H1 (cell line): ENCODE measurements at regions not wholly inside any gene's neighbourhood (a gene's known extent, or its start where the extent isn't known, plus 50 kb on each side); places are given as distances from the start of the nearest gene placed in this dataset.

Source experiments
- CTCF ChIA-PET: fragments of 300-600 bp; sonication (Branson Sonifier 250); formaldehyde crosslinking; loops from one replicate; lab custom pipeline; 2021; ENCODE audit not compliant: partially characterized antibody; lab: Charles Lee
- POLR2A ChIA-PET: fragments of 300-600 bp; sonication (Branson Sonifier 250); formaldehyde crosslinking; loops from one replicate; lab custom pipeline; 2021; ENCODE audit warnings: inconsistent platforms; ENCODE audit not compliant: partially characterized antibody; lab: Charles Lee
- DNase-seq, 2 experiments: peaks; one replicate each; pipeline versions ENCODE4 v3.0.0 to v3.0.0-alpha.2; 2010 to 2022; ENCODE audit warnings: low spot score in 2 of 2, low read depth in 1 of 2, mixed read lengths in 1 of 2
- FAIRE-seq: peaks from 2 replicates; lab custom pipeline; 2011; peaks lifted over from hg19 to GRCh38; lab: Jason Lieb, UNC
- H2AFZ ChIP-seq: 2 replicates; pipeline ENCODE4 v1.8.1; 2012; ENCODE audit warnings: low read length, inconsistent platforms
- H2AK5ac ChIP-seq: 2 replicates; pipeline ENCODE4 v1.6.1; 2013; ENCODE audit warnings: low read depth, low read length
- H2BK120ac ChIP-seq: replicated peaks from 2 replicates; pipeline ENCODE3; 2013; ENCODE audit warnings: low read depth, low read length, inconsistent platforms
- H2BK12ac ChIP-seq: 2 replicates; pipeline ENCODE4 v1.6.1; 2013; ENCODE audit warnings: low read depth, low read length
- H2BK15ac ChIP-seq: 2 replicates; pipeline ENCODE4 v1.6.1; 2013; ENCODE audit warnings: low read length
- H2BK20ac ChIP-seq: 2 replicates; pipeline ENCODE4 v1.6.1; 2013; ENCODE audit warnings: low read length
- H2BK5ac ChIP-seq: 2 replicates; pipeline ENCODE4 v1.6.1; 2013; ENCODE audit warnings: low read depth, low read length
- H3K14ac ChIP-seq: 2 replicates; pipeline ENCODE4 v1.6.1; 2013; ENCODE audit warnings: inconsistent platforms; ENCODE audit not compliant: insufficient read length
- H3K18ac ChIP-seq: 2 replicates; pipeline ENCODE4 v1.6.1; 2013; ENCODE audit warnings: low read length; ENCODE audit errors: extremely low read depth
- H3K23ac ChIP-seq: 2 replicates; pipeline ENCODE4 v1.6.1; 2013; ENCODE audit warnings: inconsistent platforms; ENCODE audit not compliant: insufficient read length
- H3K23me2 ChIP-seq: 2 replicates; pipeline ENCODE4 v1.6.1; 2013; ENCODE audit warnings: low read depth, low read length
- H3K27ac ChIP-seq: 2 replicates; pipeline ENCODE4 v1.6.1; 2011; ENCODE audit warnings: low read depth, low read length, inconsistent platforms
- H3K27me3 ChIP-seq, 4 experiments: replicated peaks in 1 of 4; 1 replicate in 1 of 4; 2 replicates in 3 of 4; pipeline versions ENCODE4 v1.6.1 to v1.8.1; 2011 to 2013; ENCODE audit warnings: low read length in 3 of 4, mild to moderate bottlenecking in 3 of 4, inconsistent platforms in 2 of 4, mixed read lengths in 2 of 4, moderate library complexity in 1 of 4; ENCODE audit not compliant: control insufficient read depth in 3 of 4, insufficient read depth in 3 of 4; ENCODE audit errors: extremely low read depth in 1 of 4
- H3K36me3 ChIP-seq, 4 experiments: 2 replicates each; pipeline versions ENCODE4 v1.6.1 to v1.8.1; 2011 to 2013; ENCODE audit warnings: mild to moderate bottlenecking in 4 of 4, low read length in 3 of 4, moderate library complexity in 2 of 4, control low read depth in 1 of 4, inconsistent platforms in 1 of 4; ENCODE audit not compliant: insufficient read depth in 4 of 4, control insufficient read depth in 2 of 4
- H3K4ac ChIP-seq: replicated peaks from 2 replicates; pipeline ENCODE3; 2013; ENCODE audit warnings: low read length, low read depth, mixed read lengths, inconsistent platforms; ENCODE audit not compliant: insufficient read length
- H3K4me1 ChIP-seq, 4 experiments: replicated peaks in 1 of 4; 1 replicate in 1 of 4; 2 replicates in 3 of 4; pipeline versions ENCODE4 v1.6.1 to v1.8.1; 2011 to 2013; ENCODE audit warnings: low read length in 3 of 4, inconsistent platforms in 2 of 4, mixed read lengths in 1 of 4; ENCODE audit not compliant: insufficient read depth in 4 of 4, control insufficient read depth in 3 of 4
- H3K4me2 ChIP-seq, 2 experiments: 2 replicates each; pipeline versions ENCODE4 v1.6.1 to v1.8.1; 2011 to 2013; ENCODE audit warnings: low read depth in 2 of 2, low read length in 2 of 2, control low read depth in 1 of 2, inconsistent platforms in 1 of 2, mild to moderate bottlenecking in 1 of 2; ENCODE audit not compliant: insufficient read depth in 1 of 2
- H3K4me3 ChIP-seq, 4 experiments: fragments of 200-600, 300-600 bp in 1 of 4; sonication (generic), shearing (Covaris generic), sonication (Bioruptor Twin) in 1 of 4; 2 replicates each; pipeline versions ENCODE4 v1.5.1 to v1.8.1; 2011 to 2016; ENCODE audit warnings: low read length in 4 of 4, low read depth in 3 of 4, control low read depth in 2 of 4, inconsistent platforms in 2 of 4, mild to moderate bottlenecking in 2 of 4, mixed read lengths in 1 of 4, moderate library complexity in 1 of 4; ENCODE audit not compliant: insufficient read depth in 2 of 4; ENCODE audit errors: extremely low read depth in 1 of 4
- H3K56ac ChIP-seq: replicated peaks from 2 replicates; pipeline ENCODE3; 2013; ENCODE audit warnings: low read depth, mild to moderate bottlenecking, mixed read lengths, low read length, inconsistent platforms; ENCODE audit not compliant: insufficient read length
- H3K79me1 ChIP-seq: 2 replicates; pipeline ENCODE4 v1.6.1; 2013; ENCODE audit warnings: low read depth, low read length, control low read depth
- H3K79me2 ChIP-seq, 2 experiments: 2 replicates each; pipeline versions ENCODE4 v1.6.1 to v1.8.1; 2012 to 2013; ENCODE audit warnings: low read length in 2 of 2, mild to moderate bottlenecking in 2 of 2, inconsistent platforms in 1 of 2; ENCODE audit not compliant: insufficient read depth in 2 of 2, control insufficient read depth in 1 of 2
- H3K9ac ChIP-seq, 4 experiments: replicated peaks in 1 of 4; 1 replicate in 1 of 4; 2 replicates in 3 of 4; pipeline versions ENCODE4 v1.6.1 to v1.8.1; 2011 to 2013; ENCODE audit warnings: low read depth in 3 of 4, low read length in 3 of 4, control low read depth in 2 of 4, mild to moderate bottlenecking in 2 of 4, moderate library complexity in 2 of 4, inconsistent platforms in 1 of 4; ENCODE audit errors: extremely low read depth in 1 of 4
- H3K9me3 ChIP-seq, 2 experiments: 2 replicates each; pipeline versions ENCODE4 v1.6.1 to v1.8.1; 2012 to 2013; ENCODE audit warnings: mild to moderate bottlenecking in 2 of 2, moderate library complexity in 2 of 2, control low read depth in 1 of 2, inconsistent platforms in 1 of 2, low read depth in 1 of 2, low read length in 1 of 2, mixed read lengths in 1 of 2; ENCODE audit not compliant: insufficient read depth in 2 of 2
- H4K20me1 ChIP-seq, 2 experiments: replicated peaks in 1 of 2; 2 replicates each; pipeline versions ENCODE3 to v1.8.1; 2011 to 2013; ENCODE audit warnings: inconsistent platforms in 2 of 2, low read length in 2 of 2, mild to moderate bottlenecking in 1 of 2; ENCODE audit not compliant: insufficient read depth in 2 of 2, control insufficient read depth in 1 of 2
- H4K5ac ChIP-seq: 2 replicates; pipeline ENCODE4 v1.6.1; 2013; ENCODE audit warnings: low read length, low read depth, mixed read lengths, inconsistent platforms; ENCODE audit not compliant: insufficient read length
- H4K8ac ChIP-seq: 2 replicates; pipeline ENCODE4 v1.8.0; 2013; ENCODE audit warnings: mild to moderate bottlenecking, moderate library complexity, low read length, inconsistent platforms; ENCODE audit not compliant: insufficient read depth; ENCODE audit errors: extremely low read depth
- H4K91ac ChIP-seq: replicated peaks from 2 replicates; pipeline ENCODE3; 2013; ENCODE audit warnings: low read length, mixed read lengths, inconsistent platforms; ENCODE audit not compliant: insufficient read length
- ASH2L ChIP-seq: fragments of 200-600, 300-600 bp; sonication (generic); IDR thresholded peaks from one replicate; pipeline ENCODE4 v1.7.1; 2017; ENCODE audit warnings: low read length
- ATF3 ChIP-seq: IDR thresholded peaks from 2 replicates; pipeline ENCODE4 v1.6.1; 2011; ENCODE audit warnings: low read depth, mild to moderate bottlenecking, low read length; ENCODE audit not compliant: insufficient read depth
- BACH1 ChIP-seq: IDR thresholded peaks from 2 replicates; pipeline ENCODE4 v1.6.1; 2012; ENCODE audit warnings: low read length, improper control_type of control experiment
- BCL11A ChIP-seq, 2 experiments: IDR thresholded peaks; one replicate each; pipeline ENCODE4 v1.6.1; 2011; ENCODE audit warnings: low read depth in 2 of 2, low read length in 2 of 2, mild to moderate bottlenecking in 2 of 2
- CBX8 ChIP-seq: fragments of 300-800, 300-1000 bp; sonication (generic); IDR thresholded peaks from 2 replicates; pipeline ENCODE4 v1.7.1; 2016; ENCODE audit warnings: low read depth, low read length, borderline replicate concordance
- CHD2 ChIP-seq: IDR thresholded peaks from 2 replicates; pipeline ENCODE4 v1.6.1; 2012; ENCODE audit warnings: low read length, improper control_type of control experiment
- GABPA ChIP-seq: IDR thresholded peaks from 2 replicates; pipeline ENCODE4 v1.6.1; 2011; ENCODE audit warnings: mild to moderate bottlenecking, low read length, moderate library complexity, borderline replicate concordance; ENCODE audit not compliant: insufficient read depth
- JUN ChIP-seq: IDR thresholded peaks from 2 replicates; pipeline ENCODE4 v1.6.1; 2011; ENCODE audit warnings: low read depth, mild to moderate bottlenecking, improper control_type of control experiment, low read length
- KDM4A ChIP-seq: IDR thresholded peaks from one replicate; pipeline ENCODE4 v1.7.1; 2012; ENCODE audit warnings: low read depth, mild to moderate bottlenecking, moderate library complexity, low read length, inconsistent platforms; ENCODE audit not compliant: severe bottlenecking
- MAX ChIP-seq: IDR thresholded peaks from 2 replicates; pipeline ENCODE4 v1.6.1; 2012; ENCODE audit warnings: inconsistent platforms
- POLR2A ChIP-seq, 2 experiments: IDR thresholded peaks; 1 replicate in 1 of 2; 2 replicates in 1 of 2; pipeline ENCODE4 v1.6.1; 2011; ENCODE audit warnings: low read depth in 2 of 2, low read length in 2 of 2, mild to moderate bottlenecking in 2 of 2; ENCODE audit errors: control extremely low read depth in 1 of 2
- POU5F1 ChIP-seq: IDR thresholded peaks from 2 replicates; pipeline ENCODE4 v1.6.1; 2011; ENCODE audit warnings: low read depth, mild to moderate bottlenecking, low read length, moderate library complexity
- TCF12 ChIP-seq: IDR thresholded peaks from 2 replicates; pipeline ENCODE4 v1.6.1; 2011; ENCODE audit warnings: low read depth, mild to moderate bottlenecking, low read length
- TEAD4 ChIP-seq: IDR thresholded peaks from 2 replicates; pipeline ENCODE4 v1.6.1; 2012; ENCODE audit warnings: low read depth, low read length, inconsistent platforms, mixed read lengths
- WGBS, 2 experiments: shearing (Covaris generic) in 1 of 2; methylation state at CpG; one replicate each; pipeline versions ENCODE4 v1.1.6 to v1.1.7; 2013 to 2015; ENCODE audit warnings: low lambda C conversion rate in 2 of 2, mixed read lengths in 2 of 2, inconsistent platforms in 1 of 2, low coverage in 1 of 2, missing lambda C conversion rate in 1 of 2; ENCODE audit not compliant: insufficient replicate concordance in 2 of 2, insufficient coverage in 1 of 2, insufficient read length in 1 of 2; ENCODE audit errors: extremely low coverage in 1 of 2, missing lambda C conversion rate in 1 of 2; 5-methylcytosine and 5-hydroxymethylcytosine counted together

DNA sequence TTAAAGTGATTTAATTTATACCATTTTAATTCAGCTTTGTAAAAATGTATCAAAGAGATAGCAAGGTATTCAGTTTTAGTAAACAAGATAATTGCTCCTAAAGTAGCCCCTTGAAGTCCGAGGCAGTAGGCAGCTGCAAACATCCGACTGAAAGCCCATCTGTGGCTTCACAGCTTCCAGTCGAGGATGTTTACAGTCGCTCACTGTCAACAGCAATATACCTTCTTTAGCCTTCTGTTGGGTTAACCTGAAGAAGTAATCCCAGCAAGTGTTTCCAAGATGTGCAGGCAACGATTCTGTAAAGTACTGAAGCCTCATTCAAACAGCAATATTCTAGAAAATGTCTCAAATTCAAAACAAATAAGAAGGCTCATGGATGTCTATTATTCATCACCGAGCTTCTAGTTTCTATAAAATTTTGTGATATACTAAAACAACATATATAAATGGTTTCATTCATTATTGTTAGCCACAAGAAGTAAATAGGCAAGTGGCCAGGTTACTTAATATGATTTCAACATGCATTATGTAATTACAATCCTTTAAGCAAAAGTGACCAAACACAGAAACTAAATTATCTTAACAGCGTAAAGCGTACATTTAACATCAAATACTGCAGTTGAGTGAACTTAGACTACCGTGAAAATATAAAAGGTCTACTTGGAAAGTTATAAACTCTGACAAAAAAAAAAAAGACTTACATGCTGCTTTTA, 115.0 kb downstream of the OGFRL1 start:
- CTCF ChIA-PET, result interaction anchor here (0.6 to 1.1 kb wide), 2 partner anchors 14 to 108 kb away, joined by 3 to 4 read pairs; no protein-coding TSS in a partner anchor
- Histone ChIP-seq H2BK5ac (no peak overlapping the region), H3K27me3 (peaks cover 0 to 2% (median 0%) of the 10 kb centered on the region in 4 experiments; a peak in 1 of 7 replicates), H4K20me1 (no peaks in the 10 kb centered on the region), H3K4me2 (no peak overlapping the region), H3K18ac (no peak overlapping the region), H2BK12ac (no peak overlapping the region), H4K8ac (no peak overlapping the region), H3K23me2 (no peaks in the 10 kb centered on the region), H3K79me1 (no peaks in the 10 kb centered on the region), H3K79me2 (no peaks in the 10 kb centered on the region), H3K36me3 (no peaks in the 10 kb centered on the region), H4K5ac (no peak overlapping the region), H3K4me1 (peaks cover 0 to 9% (median 5%) of the 10 kb centered on the region in 4 experiments; a peak in 4 of 7 replicates), H3K14ac (no peak overlapping the region), H3K27ac (no peak overlapping the region), H2BK120ac (no peak overlapping the region), H3K4me3 (no peak overlapping the region), H3K56ac (no peak overlapping the region), H3K9me3 (no peaks in the 10 kb centered on the region), H2AFZ (no peak overlapping the region), H2BK15ac (no peak overlapping the region), H3K9ac (no peak overlapping the region), H2AK5ac (no peak overlapping the region), H3K23ac (no peak overlapping the region), H3K4ac (no peak overlapping the region), H2BK20ac (no peak overlapping the region), H4K91ac (no peak overlapping the region)
- no peak for DNase-seq
- POLR2A ChIA-PET, result no interaction called here
- FAIRE-seq, result peak; percentile 52
- 72% methylated on average over 9 of the region's 9 CpGs; no CpG with 5 or more reads in 1 of the 2 experiments for WGBS, 2 experiments
- TF ChIP-seq CBX8 (no peak), JUN (no peak), CHD2 (no peak), KDM4A (no peak), BACH1 (no peak), GABPA (no peak), TEAD4 (no peak), MAX (no peak), POLR2A (IDR thresholded peaks at IDR 0.05; ENCODE audit: control extremely low read depth in 1 of 2, low read depth in 2 of 2, low read length in 2 of 2) (no peak), ATF3 (no peak), ASH2L (no peak), TCF12 (no peak), POU5F1 (no peak), BCL11A (IDR thresholded peaks at IDR 0.05; ENCODE audit: low read depth in 2 of 2, low read length in 2 of 2) (no peak)
